Tongue (tissue), 1 donor: ENCODE measurements at regions not wholly inside any gene's neighbourhood (a gene's known extent, or its start where the extent isn't known, plus 50 kb on each side); places are given as distances from the start of the nearest gene placed in this dataset.
"Not testable (repeated sequence)": the region's sequence is repeated elsewhere in the genome, so short reads cannot be mapped to it uniquely, and the experiment has no call there.

Experiments used
- DNase-seq: peaks from one replicate; pipeline ENCODE4 v3.0.0-alpha.2; 2015

GRCh38 chr5:106797996-106798395, 872.7 kb downstream of the EFNA5 start:
- DNase-seq = no peak

- no peak for DNase-seq
Measured at GRCh38 chr5:106796081-106796480, 874.7 kb downstream of the EFNA5 start.

- DNase-seq = no peak
Measured at GRCh38 chr5:106784846-106785245, 885.9 kb downstream of the EFNA5 start.

- DNase-seq = no peak
Measured at GRCh38 chr5:106780355-106780754, 890.4 kb downstream of the EFNA5 start.

GRCh38 chr5:106776515-106776914, 894.2 kb downstream of the EFNA5 start:
- not testable (repeated sequence) for DNase-seq

GRCh38 chr5:106768392-106768791, 902.3 kb downstream of the EFNA5 start:
- no peak for DNase-seq

GRCh38 chr5:106766916-106767315, 903.8 kb downstream of the EFNA5 start:
- DNase-seq = no peak

GRCh38 chr5:106759581-106759980, 911.2 kb downstream of the EFNA5 start:
- peak; percentile 1 for DNase-seq

GRCh38 chr5:106759152-106759551, 911.6 kb downstream of the EFNA5 start:
- no peak for DNase-seq

GRCh38 chr5:106757672-106758071, 913.1 kb downstream of the EFNA5 start:
- DNase-seq = no peak

GRCh38 chr5:106755789-106756188, 914.9 kb downstream of the EFNA5 start:
- DNase-seq = no peak

GRCh38 chr5:106755066-106755465, 915.7 kb downstream of the EFNA5 start:
- no peak for DNase-seq

- no peak for DNase-seq
Measured at GRCh38 chr5:106749826-106750225, 920.9 kb downstream of the EFNA5 start.

GRCh38 chr5:106739127-106739526, 931.6 kb downstream of the EFNA5 start:
- no peak for DNase-seq

GRCh38 chr5:106737111-106737510, 933.6 kb downstream of the EFNA5 start:
- DNase-seq = no peak

- DNase-seq = no peak
Measured at GRCh38 chr5:106732624-106733023, 938.1 kb downstream of the EFNA5 start.

GRCh38 chr5:106730912-106731311, 939.8 kb downstream of the EFNA5 start:
- no peak for DNase-seq

GRCh38 chr5:106730506-106730905, 940.2 kb downstream of the EFNA5 start:
- DNase-seq = no peak

GRCh38 chr5:106728208-106728607, 942.5 kb downstream of the EFNA5 start:
- DNase-seq = no peak

GRCh38 chr5:106727071-106727470, 943.7 kb downstream of the EFNA5 start:
- no peak for DNase-seq

- no peak for DNase-seq
Measured at GRCh38 chr5:106720367-106720766, 950.4 kb downstream of the EFNA5 start.

- no peak for DNase-seq
Measured at GRCh38 chr5:106699796-106700195, 970.9 kb downstream of the EFNA5 start.

GRCh38 chr5:106699198-106699597, 971.5 kb downstream of the EFNA5 start:
- DNase-seq = no peak

- DNase-seq = no peak
Measured at GRCh38 chr5:106698169-106698568, 972.6 kb downstream of the EFNA5 start.

GRCh38 chr5:106691701-106692100, 979.0 kb downstream of the EFNA5 start:
- DNase-seq = no peak
